A549 (cell line): ENCODE measurements at regions not wholly inside any gene's neighbourhood (a gene's known extent, or its start where the extent isn't known, plus 50 kb on each side); places are given as distances from the start of the nearest gene placed in this dataset.
"Not testable (repeated sequence)": the region's sequence is repeated elsewhere in the genome, so short reads cannot be mapped to it uniquely, and the experiment has no call there.

ENCODE experiments used
- ATAC-seq, 2 experiments: fragments of 200-7000 bp in 1 of 2; fragments of >200 bp in 1 of 2; cut with Nextera tagmentation in 1 of 2; cut with Tn5 transposase in 1 of 2; 3 replicates each; pipeline versions ENCODE4 v1.8.0 to v1.9.1; 2018 to 2020; ENCODE audit warnings: mild to moderate bottlenecking in 1 of 2, moderate library complexity in 1 of 2
- CTCF ChIA-PET: fragments of 300-600 bp; sonication (Branson Sonifier 250); formaldehyde crosslinking; extraction: SDS; loops from one replicate; lab custom pipeline; 2021; ENCODE audit warnings: antibody characterized with exemption, inconsistent platforms; lab: Yijun Ruan, JAX
- POLR2A ChIA-PET: fragments of 350-600 bp; formaldehyde crosslinking; extraction: SDS; loops from one replicate; lab custom pipeline; 2021; ENCODE audit warnings: antibody characterized with exemption, inconsistent platforms; lab: Yijun Ruan, JAX
- DNase-seq, 2 experiments: peaks; one replicate each; pipeline versions ENCODE4 v3.0.0 to v3.0.0-alpha.2; 2011 to 2016; ENCODE audit warnings: low read depth in 1 of 2, low spot score in 1 of 2
- FAIRE-seq: peaks from 2 replicates; lab custom pipeline; 2011; peaks lifted over from hg19 to GRCh38; lab: Jason Lieb, UNC
- H3K27ac ChIP-seq, 2 experiments: fragments of >200 bp; sonication (Bioruptor Twin); formaldehyde crosslinking; 3 replicates each; pipeline ENCODE4 v1.5.1; 2016 to 2017
- H3K4me1 ChIP-seq: fragments of >200 bp; sonication (Bioruptor Twin); formaldehyde crosslinking; 3 replicates; pipeline ENCODE4 v1.6.1; 2016
- H3K4me2 ChIP-seq: fragments of >200 bp; sonication (Bioruptor Twin); formaldehyde crosslinking; 3 replicates; pipeline ENCODE4 v1.6.1; 2016
- H3K4me3 ChIP-seq: fragments of >200 bp; sonication (Bioruptor Twin); formaldehyde crosslinking; 3 replicates; pipeline ENCODE4 v1.5.1; 2016
- H3K9me3 ChIP-seq: fragments of >200 bp; sonication (Bioruptor Twin); formaldehyde crosslinking; 3 replicates; pipeline ENCODE4 v1.6.1; 2016
- EHMT2 ChIP-seq: fragments of 200-600 bp; sonication (generic); IDR thresholded peaks from 2 replicates; pipeline ENCODE4 v1.6.1; 2016; ENCODE audit warnings: antibody characterized with exemption, low read depth, mild to moderate bottlenecking, moderate library complexity
- EP300 ChIP-seq, 2 experiments: fragments of >200 bp; sonication (Bioruptor Twin); formaldehyde crosslinking; IDR thresholded peaks; 2 replicates in 1 of 2; 3 replicates in 1 of 2; pipeline ENCODE4 v1.6.1; 2016 to 2017
- FOSB ChIP-seq: fragments of 250-450 bp; sonication (Bioruptor Pico); IDR thresholded peaks from 2 replicates; pipeline ENCODE4 v1.5.0; 2020; ENCODE audit warnings: mild to moderate bottlenecking, moderate library complexity
- HDAC2 ChIP-seq: fragments of 200-600 bp; sonication (generic); IDR thresholded peaks from 2 replicates; pipeline ENCODE4 v1.6.1; 2016
- KDM5A ChIP-seq: fragments of 200-600 bp; sonication (generic); IDR thresholded peaks from 2 replicates; pipeline ENCODE4 v1.6.1; 2016; ENCODE audit warnings: antibody characterized with exemption, mild to moderate bottlenecking
- MAZ ChIP-seq: fragments of 150-350 bp; IDR thresholded peaks from 2 replicates; pipeline ENCODE4 v1.6.1; 2014; ENCODE audit warnings: antibody characterized with exemption, low read depth, low read length, borderline replicate concordance
- NPAS2 ChIP-seq: fragments of 250-450 bp; sonication (Bioruptor Pico); IDR thresholded peaks from 2 replicates; pipeline ENCODE4 v1.8.0; 2022; ENCODE audit warnings: mild to moderate bottlenecking, moderate library complexity, borderline replicate concordance
- PHF8 ChIP-seq: fragments of 200-600 bp; sonication (generic); IDR thresholded peaks from 2 replicates; pipeline ENCODE4 v1.6.1; 2016; ENCODE audit warnings: low read depth, mild to moderate bottlenecking, antibody characterized with exemption, moderate library complexity, borderline replicate concordance
- POLR2A ChIP-seq: IDR thresholded peaks from 2 replicates; pipeline ENCODE4 v1.6.1; 2012; ENCODE audit warnings: mild to moderate bottlenecking, low read length
- RAD21 ChIP-seq, 2 experiments: fragments of >200 bp in 1 of 2; sonication (Bioruptor Twin) in 1 of 2; formaldehyde crosslinking in 1 of 2; IDR thresholded peaks in 1 of 2; conservative IDR thresholded peaks in 1 of 2; 2 replicates in 1 of 2; 3 replicates in 1 of 2; pipeline ENCODE4 v1.6.1; 2012 to 2018; ENCODE audit warnings: inconsistent platforms in 1 of 2
- SREBF2 ChIP-seq: fragments of 450-650 bp; IDR thresholded peaks from 2 replicates; pipeline ENCODE4 v1.6.1; 2014; ENCODE audit warnings: mild to moderate bottlenecking, moderate library complexity
- TFCP2L1 ChIP-seq: fragments of 250-450 bp; sonication (Bioruptor Pico); IDR thresholded peaks from 2 replicates; pipeline ENCODE4 v1.5.0; 2021; ENCODE audit warnings: mild to moderate bottlenecking
- TP53 ChIP-seq: fragments of 250-450 bp; sonication (Bioruptor Pico); IDR thresholded peaks from 2 replicates; pipeline ENCODE4 v1.5.0; 2021; ENCODE audit warnings: mild to moderate bottlenecking, moderate library complexity
- ZSCAN20 ChIP-seq: fragments of 250-450 bp; sonication (Bioruptor Pico); IDR thresholded peaks from 2 replicates; pipeline ENCODE4 v1.8.0; 2022; ENCODE audit warnings: mild to moderate bottlenecking, moderate library complexity
- WGBS: methylation state at CpG from one replicate; pipeline ENCODE4 v1.1.6; 2017; ENCODE audit errors: missing lambda C conversion rate; 5-methylcytosine and 5-hydroxymethylcytosine counted together
- TF ChIP-seq, protein P1 (sequence below): IDR thresholded peaks from 2 replicates; pipeline ENCODE4 v1.6.1; 2012
- TF ChIP-seq, protein P2 (sequence below): fragments of >200 bp; sonication (Bioruptor Twin); formaldehyde crosslinking; IDR thresholded peaks from 3 replicates; pipeline ENCODE4 v1.6.1; 2016
- TF ChIP-seq, protein P3 (sequence below): fragments of 250-450 bp; sonication (Bioruptor Pico); IDR thresholded peaks from 2 replicates; pipeline ENCODE4 v1.5.0; 2021; ENCODE audit warnings: mild to moderate bottlenecking, moderate library complexity, borderline replicate concordance
- TF ChIP-seq, protein P4 (sequence below): fragments of 150-350 bp; IDR thresholded peaks from 2 replicates; pipeline ENCODE4 v1.6.1; 2014; ENCODE audit warnings: low read depth, mild to moderate bottlenecking, low read length

DNA sequence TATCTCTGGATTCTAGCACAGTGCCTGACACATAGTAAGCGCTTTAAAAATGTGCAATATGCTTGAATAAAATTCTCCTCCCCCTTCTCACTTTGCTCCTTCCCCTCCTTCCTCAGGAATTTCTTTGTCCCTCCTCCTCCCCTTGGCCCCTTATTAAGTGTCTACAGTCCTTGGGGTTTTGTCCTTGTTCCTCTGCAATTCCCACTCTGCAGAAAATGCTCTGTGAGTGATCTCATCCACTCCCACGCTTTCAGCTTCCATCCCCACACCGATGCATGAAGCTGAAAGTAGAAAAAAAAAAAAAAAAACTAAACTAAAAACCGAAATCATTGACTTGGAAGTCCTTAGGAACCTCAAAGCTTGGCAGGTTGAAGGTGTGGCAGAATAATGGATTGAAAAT, 273.6 kb downstream of the RRAGC start:
- no peak overlapping the region for H3K4me2 ChIP-seq
- FAIRE-seq, result no peak
- 5% methylated on average over 4 of the region's 4 CpGs for WGBS

DNA sequence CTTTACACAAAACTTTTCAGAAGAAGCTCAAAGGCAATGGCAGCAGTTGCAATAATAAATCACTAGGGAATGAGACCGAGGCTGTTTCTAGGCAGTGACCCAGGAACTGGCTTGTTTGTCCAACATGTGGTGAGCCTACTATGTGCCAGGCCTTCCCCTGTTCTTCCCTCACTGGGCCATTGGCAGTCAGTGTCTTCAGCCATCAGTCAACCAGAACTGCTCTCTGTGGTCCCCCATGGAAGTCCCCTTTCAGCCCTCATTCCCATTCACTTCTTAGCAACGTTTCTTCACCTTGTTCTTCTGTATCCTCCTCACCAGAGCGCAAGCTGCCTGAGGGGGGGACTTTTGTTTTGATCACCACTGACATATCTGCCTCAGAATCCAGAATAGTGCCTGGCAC, 274.1 kb downstream of the RRAGC start:
- POLR2A ChIA-PET, result no interaction called here
- DNase-seq, result no peak
- CTCF ChIA-PET, result interaction anchor here (1.4 kb wide), 1 partner anchor 233 kb away, joined by 3 read pairs; no protein-coding TSS in a partner anchor
- Histone ChIP-seq H3K4me2 (no peak overlapping the region), H3K9me3 (no peaks in the 10 kb centered on the region), H3K27ac (no peak overlapping the region), H3K4me1 (no peaks in the 10 kb centered on the region), H3K4me3 (no peak overlapping the region)
- FAIRE-seq, result no peak
- ATAC-seq, result no peak
- WGBS, result 28% methylated on average over 3 of the region's 3 CpGs
- no peak for TF ChIP-seq POLR2A
- TF ChIP-seq KDM5A, result no peak
- no peak for TF ChIP-seq FOSB
- TF ChIP-seq RAD21 (conservative IDR thresholded peaks at IDR 0.05 in 1 of 2, IDR thresholded peaks at IDR 0.05 in 1 of 2), result no peak
- no peak for TF ChIP-seq PHF8

More for the DNA sequence above, 273.6 kb downstream of the RRAGC start:
- TF ChIP-seq EP300 (IDR thresholded peaks at IDR 0.05) (no peak), TP53 (CRISPR knock-in tag) (no peak), MAZ (no peak), HDAC2 (no peak), EHMT2 (no peak), ZSCAN20 (no peak), POLR2A (no peak)
- TF ChIP-seq, protein P1, sequence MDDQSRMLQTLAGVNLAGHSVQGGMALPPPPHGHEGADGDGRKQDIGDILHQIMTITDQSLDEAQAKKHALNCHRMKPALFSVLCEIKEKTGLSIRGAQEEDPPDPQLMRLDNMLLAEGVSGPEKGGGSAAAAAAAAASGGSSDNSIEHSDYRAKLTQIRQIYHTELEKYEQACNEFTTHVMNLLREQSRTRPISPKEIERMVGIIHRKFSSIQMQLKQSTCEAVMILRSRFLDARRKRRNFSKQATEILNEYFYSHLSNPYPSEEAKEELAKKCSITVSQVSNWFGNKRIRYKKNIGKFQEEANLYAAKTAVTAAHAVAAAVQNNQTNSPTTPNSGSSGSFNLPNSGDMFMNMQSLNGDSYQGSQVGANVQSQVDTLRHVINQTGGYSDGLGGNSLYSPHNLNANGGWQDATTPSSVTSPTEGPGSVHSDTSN, result no peak
- TF ChIP-seq, protein P2, sequence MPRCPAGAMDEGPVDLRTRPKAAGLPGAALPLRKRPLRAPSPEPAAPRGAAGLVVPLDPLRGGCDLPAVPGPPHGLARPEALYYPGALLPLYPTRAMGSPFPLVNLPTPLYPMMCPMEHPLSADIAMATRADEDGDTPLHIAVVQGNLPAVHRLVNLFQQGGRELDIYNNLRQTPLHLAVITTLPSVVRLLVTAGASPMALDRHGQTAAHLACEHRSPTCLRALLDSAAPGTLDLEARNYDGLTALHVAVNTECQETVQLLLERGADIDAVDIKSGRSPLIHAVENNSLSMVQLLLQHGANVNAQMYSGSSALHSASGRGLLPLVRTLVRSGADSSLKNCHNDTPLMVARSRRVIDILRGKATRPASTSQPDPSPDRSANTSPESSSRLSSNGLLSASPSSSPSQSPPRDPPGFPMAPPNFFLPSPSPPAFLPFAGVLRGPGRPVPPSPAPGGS, result no peak
- TF ChIP-seq, protein P3, sequence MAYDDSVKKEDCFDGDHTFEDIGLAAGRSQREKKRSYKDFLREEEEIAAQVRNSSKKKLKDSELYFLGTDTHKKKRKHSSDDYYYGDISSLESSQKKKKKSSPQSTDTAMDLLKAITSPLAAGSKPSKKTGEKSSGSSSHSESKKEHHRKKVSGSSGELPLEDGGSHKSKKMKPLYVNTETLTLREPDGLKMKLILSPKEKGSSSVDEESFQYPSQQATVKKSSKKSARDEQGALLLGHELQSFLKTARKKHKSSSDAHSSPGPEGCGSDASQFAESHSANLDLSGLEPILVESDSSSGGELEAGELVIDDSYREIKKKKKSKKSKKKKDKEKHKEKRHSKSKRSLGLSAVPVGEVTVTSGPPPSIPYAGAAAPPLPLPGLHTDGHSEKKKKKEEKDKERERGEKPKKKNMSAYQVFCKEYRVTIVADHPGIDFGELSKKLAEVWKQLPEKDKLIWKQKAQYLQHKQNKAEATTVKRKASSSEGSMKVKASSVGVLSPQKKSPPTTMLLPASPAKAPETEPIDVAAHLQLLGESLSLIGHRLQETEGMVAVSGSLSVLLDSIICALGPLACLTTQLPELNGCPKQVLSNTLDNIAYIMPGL (CRISPR knock-in tag), result no peak
- TF ChIP-seq, all 56 proteins: peak for 0
- ChIA-PET CTCF (interaction anchor here (1.4 kb wide), 1 partner anchor 233 kb away, joined by 3 read pairs; no protein-coding TSS in a partner anchor), POLR2A (no interaction called here)
- Histone ChIP-seq H3K4me1 (no peaks in the 10 kb centered on the region), H3K9me3 (no peaks in the 10 kb centered on the region), H3K27ac (no peak overlapping the region), H3K4me3 (no peak overlapping the region)
- DNase-seq, result no peak
- ATAC-seq, result no peak

DNA sequence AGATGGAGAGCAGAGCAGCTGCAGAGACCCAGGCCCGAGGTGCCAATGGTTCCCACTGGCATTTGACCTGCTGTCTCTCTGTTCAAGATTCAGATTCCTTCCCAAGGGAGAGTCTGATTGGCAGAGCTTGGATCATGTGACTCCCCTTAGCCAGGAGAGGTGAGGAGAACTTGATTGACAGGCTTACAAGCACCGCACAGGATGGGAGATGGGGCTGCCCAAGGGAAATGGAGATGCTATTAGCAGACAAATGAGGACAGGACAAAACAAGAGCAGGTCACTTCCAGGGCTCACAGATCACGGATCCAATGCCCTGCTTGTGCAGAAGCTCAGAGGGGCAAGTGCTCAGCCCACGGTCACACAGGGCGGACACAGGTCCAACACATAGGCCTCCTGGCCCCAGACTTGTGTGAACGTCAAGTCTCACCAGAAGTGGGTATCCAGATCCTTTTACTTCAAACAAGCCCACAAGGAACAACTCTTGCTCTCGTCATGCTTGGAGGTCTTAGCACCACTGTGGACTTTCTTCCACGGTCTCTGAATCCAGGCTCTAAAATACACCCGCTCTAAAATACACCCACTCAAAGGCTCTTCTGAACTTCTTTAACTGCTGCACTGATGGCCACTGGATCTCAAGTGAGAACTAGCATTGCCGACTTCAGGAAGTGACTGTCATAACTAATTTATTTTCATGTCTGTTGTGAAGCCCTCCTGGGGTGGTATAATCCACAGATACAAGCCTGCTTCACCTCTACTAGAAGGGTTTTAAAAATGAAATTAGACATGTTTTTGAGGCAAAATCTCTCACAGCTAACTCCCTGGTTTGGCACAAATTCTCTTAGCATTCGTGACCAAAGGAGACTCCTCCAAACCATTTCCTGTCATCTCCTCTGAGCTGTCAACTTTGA, 274.9 kb downstream of the RRAGC start:
- Histone ChIP-seq H3K4me2 (no peak overlapping the region), H3K4me3 (no peak overlapping the region), H3K27ac (no peak overlapping the region), H3K9me3 (no peaks in the 10 kb centered on the region), H3K4me1 (no peaks in the 10 kb centered on the region)
- ChIA-PET POLR2A (no interaction called here), CTCF (interaction anchor here (1.4 kb wide), 1 partner anchor 234 kb away, joined by 3 read pairs; no protein-coding TSS in a partner anchor)
- DNase-seq (no peak), FAIRE-seq (no peak), ATAC-seq (no peak)
- TF ChIP-seq, protein P4, sequence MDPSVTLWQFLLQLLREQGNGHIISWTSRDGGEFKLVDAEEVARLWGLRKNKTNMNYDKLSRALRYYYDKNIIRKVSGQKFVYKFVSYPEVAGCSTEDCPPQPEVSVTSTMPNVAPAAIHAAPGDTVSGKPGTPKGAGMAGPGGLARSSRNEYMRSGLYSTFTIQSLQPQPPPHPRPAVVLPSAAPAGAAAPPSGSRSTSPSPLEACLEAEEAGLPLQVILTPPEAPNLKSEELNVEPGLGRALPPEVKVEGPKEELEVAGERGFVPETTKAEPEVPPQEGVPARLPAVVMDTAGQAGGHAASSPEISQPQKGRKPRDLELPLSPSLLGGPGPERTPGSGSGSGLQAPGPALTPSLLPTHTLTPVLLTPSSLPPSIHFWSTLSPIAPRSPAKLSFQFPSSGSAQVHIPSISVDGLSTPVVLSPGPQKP, result no peak
- no peak for TF ChIP-seq ZSCAN20
- TF ChIP-seq SREBF2, result no peak
- TF ChIP-seq TFCP2L1 (CRISPR knock-in tag), result no peak
- TF ChIP-seq NPAS2 (CRISPR knock-in tag), result no peak
- no peak for TF ChIP-seq EHMT2
- 31% methylated on average over 11 of the region's 11 CpGs for WGBS

DNA sequence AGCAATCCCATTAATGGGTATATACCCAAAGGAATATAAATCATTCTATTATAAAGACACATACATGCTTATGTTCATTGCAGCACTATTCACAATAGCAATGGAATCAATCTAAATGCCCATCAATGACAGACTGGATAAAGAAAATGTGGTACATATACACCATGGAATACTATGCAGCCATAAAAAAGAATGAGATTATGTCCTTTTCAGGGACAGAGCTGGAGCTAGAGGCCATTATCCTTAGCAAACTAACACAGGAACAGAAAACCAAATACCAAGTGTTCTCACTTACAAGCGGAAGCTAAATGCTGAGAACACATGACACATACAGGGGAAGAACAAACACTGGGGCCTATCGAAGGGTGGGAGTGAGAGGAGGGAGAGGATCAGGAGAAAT, 276.3 kb downstream of the RRAGC start:
- H3K4me3 ChIP-seq, DNase-seq, H3K4me1 ChIP-seq, H3K27ac ChIP-seq, POLR2A ChIA-PET, FAIRE-seq, ATAC-seq, H3K9me3 ChIP-seq, CTCF ChIA-PET, H3K4me2 ChIP-seq: not testable (repeated sequence)
- WGBS, result 49% methylated on average over 2 of the region's 2 CpGs
